ENCODE measurements at regions not wholly inside any gene's neighbourhood (a gene's known extent, or its start where the extent isn't known, plus 50 kb on each side); places are given as distances from the start of the nearest gene placed in this dataset.

DNA sequence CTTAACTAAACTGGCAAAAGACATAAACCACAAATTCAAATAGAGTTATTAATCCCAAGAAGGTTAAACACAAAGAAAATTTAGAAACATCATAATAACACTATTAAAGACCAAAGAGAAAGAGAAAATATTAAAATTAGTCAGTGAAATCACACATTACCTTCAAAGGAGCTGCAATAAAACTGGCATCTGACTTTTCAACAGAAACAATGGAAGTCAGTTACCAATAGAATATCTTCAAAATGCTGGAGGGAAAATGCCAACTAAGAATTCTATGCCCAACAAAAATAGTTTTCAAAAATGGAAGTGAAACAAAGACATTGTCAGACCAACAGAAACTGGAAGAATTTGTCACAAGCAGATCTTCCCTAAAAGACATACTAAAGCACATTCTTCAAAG, 68.7 kb upstream of the RNF7 start:
- no peak for DNase-seq (ENCODE audit: low read depth)

DNA sequence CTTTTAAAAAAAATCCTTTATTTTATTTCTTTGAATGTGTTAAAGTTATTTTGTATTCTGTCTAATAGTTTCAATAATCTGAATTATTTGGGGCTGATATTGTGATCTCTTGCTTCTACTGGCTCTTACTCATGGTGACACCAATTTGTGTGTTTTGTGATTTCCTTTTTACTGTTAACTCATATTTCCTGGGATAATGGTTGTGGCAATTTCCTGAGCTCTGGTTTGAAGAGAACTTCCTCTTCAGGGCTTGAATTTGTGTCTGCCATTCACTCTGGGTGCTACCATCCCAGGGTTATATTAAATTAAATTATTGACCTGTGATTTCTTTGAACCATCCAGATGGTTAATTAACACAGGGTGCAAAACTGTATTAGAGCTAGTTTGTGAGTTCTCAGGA, 60.4 kb upstream of the RNF7 start:
- no peak for DNase-seq (ENCODE audit: low read depth)

DNA sequence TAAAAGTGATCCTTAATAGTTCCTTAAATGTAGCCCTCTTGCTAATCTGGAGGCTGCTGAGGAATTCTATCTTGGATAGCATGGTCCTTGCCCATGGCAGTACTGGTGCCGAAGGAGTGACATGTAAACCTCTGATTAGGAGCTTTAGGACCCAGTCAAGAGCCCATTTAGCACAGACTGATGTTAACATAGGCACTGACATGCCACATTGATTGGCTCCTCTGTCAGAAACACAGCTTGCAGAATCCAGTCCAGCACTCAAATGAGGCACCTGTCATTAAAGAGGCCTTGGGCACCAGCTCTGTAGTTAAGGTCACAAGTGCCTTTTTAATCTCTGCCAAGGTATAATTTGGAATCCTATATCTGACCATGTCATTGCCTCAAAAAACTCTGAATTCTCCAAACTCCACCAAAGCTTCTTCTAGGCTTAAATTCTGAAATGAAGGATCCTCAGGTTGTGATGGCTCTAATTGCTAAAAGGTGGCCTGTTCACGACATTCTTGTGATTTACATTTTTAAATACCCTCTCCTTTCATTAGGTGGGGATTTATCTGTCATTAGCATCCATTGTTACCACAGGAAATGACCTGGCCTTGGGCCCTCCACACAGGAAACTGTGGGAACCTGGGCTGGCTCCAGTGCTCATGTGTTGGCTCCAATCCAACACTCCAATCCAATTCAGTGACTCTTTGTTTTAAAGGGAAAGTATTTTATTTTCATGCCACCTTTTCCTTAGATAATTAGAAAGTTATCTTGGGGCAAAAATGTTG, 57.3 kb upstream of the RNF7 start:
- peak; percentile 65 for DNase-seq (ENCODE audit: low read depth)

DNA sequence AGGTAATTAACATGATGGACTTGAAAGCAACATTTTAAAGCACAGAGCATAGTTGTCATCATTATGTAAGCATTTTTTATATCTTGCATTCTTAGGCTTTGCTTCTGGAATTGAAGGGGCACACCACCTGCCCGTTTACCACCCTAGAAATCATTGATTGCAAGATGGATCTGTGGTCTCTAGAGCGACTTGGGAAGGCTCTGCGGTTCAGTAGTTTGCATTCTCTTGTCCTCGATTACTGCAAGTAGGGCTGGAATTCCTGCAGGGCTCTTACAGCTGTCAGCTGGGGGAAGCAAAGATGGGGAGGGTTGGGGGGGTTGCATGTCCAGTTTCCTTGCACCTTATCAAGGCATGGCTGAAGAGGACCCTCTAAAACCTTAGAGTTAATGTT, 56.7 kb upstream of the RNF7 start:
- DNase-seq (ENCODE audit: low read depth): no peak

DNA sequence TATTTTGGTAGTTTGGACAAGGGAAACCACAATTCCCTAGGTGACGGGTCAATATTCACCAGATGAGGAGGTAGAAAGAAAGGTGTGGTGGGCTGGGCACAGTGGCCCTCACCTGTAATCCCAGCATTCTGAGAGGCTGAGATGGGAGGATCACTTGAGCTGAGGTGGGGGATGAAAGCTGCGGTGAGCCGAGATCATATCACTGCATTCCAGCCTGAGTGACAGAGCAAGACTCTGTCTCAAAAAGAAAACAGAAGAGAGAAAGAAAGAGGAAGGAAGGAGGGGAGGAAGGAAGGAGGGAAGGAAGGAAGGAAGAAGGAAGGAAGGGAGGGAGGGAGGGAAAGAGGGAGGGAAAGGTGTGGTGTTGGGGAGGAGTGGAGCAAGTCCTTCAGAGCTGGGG, 56.1 kb upstream of the RNF7 start:
- no peak for DNase-seq (ENCODE audit: low read depth)

DNA sequence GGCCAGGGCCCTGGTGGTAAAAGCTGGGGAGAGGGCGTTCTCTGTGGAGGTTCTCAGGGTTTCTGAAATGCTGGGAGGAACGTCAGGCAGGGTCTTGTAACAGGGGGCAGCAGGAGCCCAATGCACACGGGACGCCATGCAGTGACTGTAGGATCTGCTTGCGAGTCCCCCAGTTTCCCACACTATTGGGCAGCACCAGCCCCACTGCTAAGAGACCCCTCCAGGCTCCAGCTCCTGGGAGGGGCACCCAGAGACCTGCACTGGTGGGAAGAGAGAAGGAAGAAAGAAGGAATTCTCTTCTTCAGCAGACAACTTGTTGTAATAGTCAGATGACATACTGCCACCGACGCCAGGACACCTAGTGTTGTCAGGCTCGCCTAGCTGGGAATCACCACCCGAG, 55.2 kb upstream of the RNF7 start:
- no peak for DNase-seq (ENCODE audit: low read depth)

DNA sequence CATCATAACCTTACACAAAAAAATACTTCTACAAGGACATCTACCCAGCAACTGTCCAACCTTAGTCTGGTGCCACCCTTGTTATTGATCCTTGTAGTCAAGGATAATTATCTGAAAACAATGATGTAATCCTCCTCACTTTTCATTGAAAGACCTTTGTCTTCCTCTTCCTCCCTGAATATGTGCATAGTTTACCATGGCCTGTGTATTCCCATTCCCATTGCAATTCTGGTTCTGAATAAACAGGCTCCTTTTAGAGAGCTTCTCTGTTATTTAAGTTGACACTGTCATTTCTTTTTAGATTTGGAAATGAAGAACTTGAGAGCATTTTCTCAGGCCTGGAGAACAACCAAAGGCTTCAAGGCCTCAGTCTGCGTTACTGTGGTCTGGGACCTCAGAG, 53.3 kb upstream of the RNF7 start:
- DNase-seq (ENCODE audit: low read depth): no peak

DNA sequence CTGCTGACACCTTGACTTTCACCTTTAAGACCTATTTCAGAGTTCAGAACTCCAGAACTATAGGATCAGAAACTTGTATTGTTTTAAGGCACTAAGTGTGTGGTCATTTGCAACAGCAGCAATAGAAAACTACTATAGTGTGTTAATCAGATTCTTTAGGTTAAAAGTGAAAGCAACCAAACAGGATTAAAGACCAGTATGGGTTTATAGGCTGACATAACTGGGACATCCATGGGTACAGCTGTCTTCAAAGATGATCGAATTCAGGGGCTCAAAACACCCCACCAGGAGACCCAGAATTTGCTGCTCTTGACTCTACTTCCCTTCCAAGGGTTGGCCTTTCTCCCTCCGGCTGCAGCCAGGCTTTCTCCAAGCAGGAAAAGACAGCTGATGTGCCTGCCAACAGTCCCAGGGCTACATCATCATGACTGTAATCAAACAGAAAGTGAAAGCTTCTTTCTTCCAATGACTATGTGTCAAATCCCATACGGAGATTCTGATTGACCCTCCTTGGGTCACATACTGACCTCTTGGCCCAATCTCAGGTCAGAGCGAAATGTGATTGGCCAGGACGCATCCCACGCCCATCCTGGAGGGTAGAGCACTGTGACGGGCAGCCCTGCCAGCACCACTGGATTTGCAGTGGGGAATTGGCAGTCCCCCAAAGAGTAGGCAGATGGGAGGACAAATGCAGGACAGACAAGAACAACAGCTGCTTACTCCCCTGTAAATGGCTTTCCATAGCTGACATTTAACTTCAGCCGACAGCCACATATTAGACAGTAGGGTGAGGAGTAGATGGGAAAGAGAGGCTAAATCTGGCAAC, 51.4 kb upstream of the RNF7 start:
- peak; percentile 58 for DNase-seq (ENCODE audit: low read depth)
